ENCODE measurements at regions not wholly inside any gene's neighbourhood (a gene's known extent, or its start where the extent isn't known, plus 50 kb on each side); places are given as distances from the start of the nearest gene placed in this dataset.

GRCh38 chr3:18766974-18767373 lies 341.8 kb upstream of the SATB1 start (continued):
- no peak for TF ChIP-seq ZNF645 (tag by site-specific recombination; IDR thresholded peaks at IDR 0.05)
- TF ChIP-seq ATF2 (tag by site-specific recombination; IDR thresholded peaks at IDR 0.05; ENCODE audit: low read depth) = no peak
- TF ChIP-seq KLF8 (tag by site-specific recombination; IDR thresholded peaks at IDR 0.05) = no peak
- TF ChIP-seq TRIM28 (IDR thresholded peaks at IDR 0.05; ENCODE audit: borderline replicate concordance, low read length) = no peak
- TF ChIP-seq ZBTB7A (tag by site-specific recombination; IDR thresholded peaks at IDR 0.05; ENCODE audit: low read depth) = no peak
- no peak for TF ChIP-seq FEZF1 (tag by site-specific recombination; IDR thresholded peaks at IDR 0.05)
- no peak for TF ChIP-seq MEIS1 (CRISPR knock-in tag; IDR thresholded peaks at IDR 0.05; ENCODE audit: borderline replicate concordance)
- TF ChIP-seq ZNF548 (tag by site-specific recombination; IDR thresholded peaks at IDR 0.05) = no peak
- TF ChIP-seq GLIS2 (tag by site-specific recombination; IDR thresholded peaks at IDR 0.05) = no peak

- H3K4me3 ChIP-seq (ENCODE audit: low read depth, low read length) = no peak overlapping the region
- no peaks in the 10 kb centered on the region for H3K9me3 ChIP-seq (ENCODE audit: control insufficient read depth, insufficient read depth, low read depth, low read length)
- no peak overlapping the region for H3K27ac ChIP-seq (ENCODE audit: extremely low read depth, low read depth, low read length)
- ChIA-PET CTCF (interaction anchor here (1.2 kb wide), 1 partner anchor 7 kb away, joined by 6 read pairs; no protein-coding TSS in a partner anchor), POLR2A (no interaction called here)
- no peaks in the 10 kb centered on the region for H3K36me3 ChIP-seq (ENCODE audit: control insufficient read depth in 2 of 2, insufficient read depth in 1 of 2, low read length in 2 of 2)
- TF ChIP-seq ZNF274 (IDR thresholded peaks at IDR 0.05; ENCODE audit: low read length) (no peak), ZNF274 (tag by site-specific recombination; IDR thresholded peaks at IDR 0.05; ENCODE audit: borderline replicate concordance) (no peak), TSHZ1 (tag by site-specific recombination; IDR thresholded peaks at IDR 0.05; ENCODE audit: borderline replicate concordance) (no peak), ZNF580 (tag by site-specific recombination; IDR thresholded peaks at IDR 0.05) (no peak), ZBTB44 (tag by site-specific recombination; IDR thresholded peaks at IDR 0.05) (no peak), ZNF23 (tag by site-specific recombination; IDR thresholded peaks at IDR 0.05; ENCODE audit: borderline replicate concordance) (no peak), PBX3 (CRISPR knock-in tag; IDR thresholded peaks at IDR 0.05) (no peak), CTCF (tag by site-specific recombination; IDR thresholded peaks at IDR 0.05) (no peak), KLF1 (tag by site-specific recombination; IDR thresholded peaks at IDR 0.05) (no peak), ZNF138 (tag by site-specific recombination; IDR thresholded peaks at IDR 0.05; ENCODE audit: borderline replicate concordance) (no peak), ZNF426 (tag by site-specific recombination; IDR thresholded peaks at IDR 0.05) (no peak), ZNF10 (tag by site-specific recombination; IDR thresholded peaks at IDR 0.05) (no peak), ZNF48 (tag by site-specific recombination; IDR thresholded peaks at IDR 0.05) (no peak), ZSCAN30 (tag by site-specific recombination; IDR thresholded peaks at IDR 0.05) (no peak)
- H3K4me1 ChIP-seq (ENCODE audit: control insufficient read depth, insufficient read depth, low read length) = no peaks in the 10 kb centered on the region
Observed at GRCh38 chr3:18765662-18766061, 340.5 kb upstream of the SATB1 start.

Measured in HEK293 (cell line).